CD4-positive, CD25-positive, alpha-beta regulatory T cell (primary cell): ENCODE measurements at regions not wholly inside any gene's neighbourhood (a gene's known extent, or its start where the extent isn't known, plus 50 kb on each side); places are given as distances from the start of the nearest gene placed in this dataset.
A peak's percentile ranks its signal among the peaks of the same experiment; 100 is the strongest.
"Not testable (repeated sequence)": the region's sequence is repeated elsewhere in the genome, so short reads cannot be mapped to it uniquely, and the experiment has no call there.

Source experiments
- ATAC-seq, 2 donors: fragments of 150-1000 bp; cut with Tn5 transposase; one replicate each; pipeline ENCODE4 v1.10.0; 2021; ENCODE audit warnings: low read depth in 2 of 2, moderate number of reproducible peaks in 2 of 2, moderate library complexity in 1 of 2
- DNase-seq, 3 donors: peaks; one replicate each; pipeline versions ENCODE4 v3.0.0 to v3.0.0-alpha.2; 2012 to 2022; ENCODE audit warnings: mixed read lengths in 1 of 3
- H3K27ac ChIP-seq: one replicate; pipeline ENCODE4 v1.7.0; 2013; ENCODE audit warnings: mild to moderate bottlenecking, low read length; ENCODE audit not compliant: insufficient read depth, poor library complexity, severe bottlenecking
- H3K27me3 ChIP-seq: one replicate; pipeline ENCODE4 v1.7.0; 2013; ENCODE audit warnings: low read length; ENCODE audit not compliant: control insufficient read depth, insufficient read depth
- H3K36me3 ChIP-seq: one replicate; pipeline ENCODE4 v1.7.0; 2013; ENCODE audit warnings: mild to moderate bottlenecking, low read length, moderate library complexity; ENCODE audit not compliant: control insufficient read depth, insufficient read depth
- H3K4me1 ChIP-seq: 2 replicates; pipeline ENCODE4 v1.7.0; 2013; ENCODE audit warnings: mild to moderate bottlenecking, low read length; ENCODE audit not compliant: insufficient read depth, control insufficient read depth, poor library complexity, severe bottlenecking
- H3K4me3 ChIP-seq: one replicate; pipeline ENCODE4 v1.7.0; 2013; ENCODE audit warnings: low read depth, mild to moderate bottlenecking, low read length, moderate library complexity
- H3K9me3 ChIP-seq, 2 experiments: 1 replicate in 1 of 2; 2 replicates in 1 of 2; pipeline ENCODE4 v1.7.0; 2013; ENCODE audit warnings: low read length in 2 of 2, mild to moderate bottlenecking in 1 of 2, moderate library complexity in 1 of 2; ENCODE audit not compliant: control insufficient read depth in 2 of 2
- H3K27ac Mint-ChIP-seq, 3 donors: one replicate each; pipeline ENCODE4 v1.8.0; 2020 to 2022; ENCODE audit warnings: mild to moderate bottlenecking in 3 of 3, mixed read lengths in 3 of 3, moderate library complexity in 2 of 3
- H3K27me3 Mint-ChIP-seq: one replicate; pipeline ENCODE4 v1.8.0; 2022; ENCODE audit warnings: mild to moderate bottlenecking, mixed read lengths
- H3K36me3 Mint-ChIP-seq: one replicate; pipeline ENCODE4 v1.8.0; 2020; ENCODE audit warnings: mixed read lengths
- H3K4me1 Mint-ChIP-seq, 4 donors: one replicate each; pipeline ENCODE4 v1.8.0; 2020 to 2022; ENCODE audit warnings: mixed read lengths in 4 of 4, mild to moderate bottlenecking in 1 of 4
- H3K4me3 Mint-ChIP-seq, 4 donors: one replicate each; pipeline ENCODE4 v1.8.0; 2020 to 2022; ENCODE audit warnings: mild to moderate bottlenecking in 4 of 4, mixed read lengths in 4 of 4, moderate library complexity in 3 of 4
- H3K9me3 Mint-ChIP-seq, 7 donors: one replicate each; pipeline ENCODE4 v1.8.0; 2020 to 2022; ENCODE audit warnings: mixed read lengths in 7 of 7, mild to moderate bottlenecking in 3 of 7, moderate library complexity in 2 of 7

DNA sequence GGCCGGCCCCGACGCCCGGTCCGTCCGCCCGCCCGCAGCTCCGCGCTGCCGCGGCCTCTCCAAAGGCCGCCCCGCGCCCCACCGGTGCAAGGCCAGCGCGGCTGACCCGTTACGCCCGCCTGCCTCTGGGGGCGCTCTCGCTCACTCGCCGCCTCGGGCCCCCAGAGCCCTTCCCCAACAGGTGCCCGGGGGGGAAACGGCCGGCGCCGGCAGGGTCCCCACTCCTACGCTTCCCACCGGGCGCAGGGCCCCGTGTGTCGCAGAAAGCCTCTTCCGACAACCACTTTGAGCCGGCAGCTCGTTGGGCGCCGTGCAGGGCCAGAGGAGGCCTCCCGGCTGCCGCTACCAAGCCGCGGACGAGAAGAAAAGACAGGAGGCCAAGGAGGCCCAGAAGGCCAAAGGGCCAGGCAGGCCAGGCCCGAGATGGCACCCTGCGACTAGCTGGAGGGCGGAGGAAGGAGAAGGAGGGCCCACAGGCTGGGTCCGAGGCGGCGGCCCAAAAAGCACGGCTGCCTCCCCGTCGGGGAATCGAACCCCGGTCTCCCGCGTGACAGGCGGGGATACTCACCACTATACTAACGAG, 64.9 kb upstream of the FCGR2A start:
- Mint-ChIP-seq H3K9me3 (peaks cover 0 to 7% (median 0%) of the 10 kb centered on the region in 7 donors), H3K36me3 (no peaks in the 10 kb centered on the region), H3K4me3 (peak overlapping the region; percentile 47 to 86 (median 67)), H3K27ac (no peak overlapping the region), H3K27me3 (peaks cover 52% of the 10 kb centered on the region), H3K4me1 (peaks cover 0 to 19% (median 7%) of the 10 kb centered on the region in 4 donors)
- peak in 1 of 2 donors; percentile 40 for ATAC-seq
- no peak overlapping the region for H3K4me3 ChIP-seq
- peak; percentile 18 to 74 (median 39) for DNase-seq
- H3K27ac ChIP-seq, result no peak overlapping the region
- no peaks in the 10 kb centered on the region for H3K36me3 ChIP-seq
- no peaks in the 10 kb centered on the region for H3K9me3 ChIP-seq
- H3K4me1 ChIP-seq, result peaks cover 5% of the 10 kb centered on the region
- peaks cover 20% of the 10 kb centered on the region for H3K27me3 ChIP-seq

GRCh38 chr1:161439280-161440232, 65.7 kb upstream of the FCGR2A start:
- peaks cover 0 to 19% (median 7%) of the 10 kb centered on the region in 4 donors for H3K4me1 Mint-ChIP-seq
- no peak overlapping the region for H3K4me3 ChIP-seq

DNA sequence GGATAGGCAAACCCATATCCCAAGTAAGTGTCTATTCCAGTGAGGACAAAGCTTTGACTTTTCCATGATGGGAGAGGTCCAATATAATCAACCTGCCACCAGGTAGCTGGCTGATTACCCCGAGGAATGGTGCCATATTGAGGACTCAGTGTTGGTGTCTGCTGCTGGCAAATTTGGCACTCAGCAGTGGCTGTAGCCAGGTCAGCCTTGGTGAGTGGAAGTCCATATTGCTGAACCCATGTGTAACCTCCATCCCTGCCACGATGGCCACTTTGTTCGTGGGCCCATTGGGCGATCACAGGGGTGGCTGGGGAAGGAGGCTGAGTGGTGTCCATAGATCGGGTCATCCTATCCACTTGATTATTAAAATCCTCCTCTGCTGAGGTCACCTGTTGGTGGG, 65.5 kb upstream of the CFAP126 start:
- ATAC-seq, H3K27ac ChIP-seq: not testable (repeated sequence)

More at GRCh38 chr1:161439280-161440232, 65.7 kb upstream of the FCGR2A start:
- Mint-ChIP-seq H3K4me3 (peak overlapping the region; percentile 39 to 85 (median 70)), H3K36me3 (no peaks in the 10 kb centered on the region), H3K9me3 (peaks cover 0 to 7% (median 0%) of the 10 kb centered on the region in 7 donors), H3K27me3 (peaks cover 52% of the 10 kb centered on the region), H3K27ac (peak overlapping the region in 1 of 3 donors; percentile 48)
- Histone ChIP-seq H3K36me3 (no peaks in the 10 kb centered on the region), H3K9me3 (no peaks in the 10 kb centered on the region), H3K27me3 (peaks cover 20% of the 10 kb centered on the region), H3K27ac (no peak overlapping the region), H3K4me1 (peaks cover 5% of the 10 kb centered on the region)
- DNase-seq, result peak in 2 of 3 donors; percentile 11 to 44
- no peak for ATAC-seq

GRCh38 chr1:161432091-161432490, 64.4 kb upstream of the CFAP126 start:
- Histone ChIP-seq H3K27me3 (peaks cover 23% of the 10 kb centered on the region), H3K27ac (no peak overlapping the region), H3K9me3 (no peaks in the 10 kb centered on the region), H3K36me3 (no peaks in the 10 kb centered on the region), H3K4me1 (no peaks in the 10 kb centered on the region), H3K4me3 (no peak overlapping the region)
- peaks cover 0 to 2% (median 0%) of the 10 kb centered on the region in 7 donors for H3K9me3 Mint-ChIP-seq
- H3K27ac Mint-ChIP-seq, result no peak overlapping the region
- no peak overlapping the region for H3K4me3 Mint-ChIP-seq
- H3K27me3 Mint-ChIP-seq, result peaks cover 41% of the 10 kb centered on the region
- peaks cover 0 to 5% (median 1%) of the 10 kb centered on the region in 4 donors for H3K4me1 Mint-ChIP-seq
- DNase-seq (no peak), ATAC-seq (no peak)
- H3K36me3 Mint-ChIP-seq, result no peaks in the 10 kb centered on the region

More for the DNA sequence above, 65.5 kb upstream of the CFAP126 start:
- not testable (repeated sequence) for H3K9me3 ChIP-seq, H3K4me1 Mint-ChIP-seq, H3K4me1 ChIP-seq, DNase-seq, H3K27ac Mint-ChIP-seq, H3K9me3 Mint-ChIP-seq, H3K4me3 ChIP-seq, H3K4me3 Mint-ChIP-seq, H3K36me3 Mint-ChIP-seq, H3K36me3 ChIP-seq
- peaks cover 44% of the 10 kb centered on the region for H3K27me3 Mint-ChIP-seq
- peaks cover 18% of the 10 kb centered on the region for H3K27me3 ChIP-seq

DNA sequence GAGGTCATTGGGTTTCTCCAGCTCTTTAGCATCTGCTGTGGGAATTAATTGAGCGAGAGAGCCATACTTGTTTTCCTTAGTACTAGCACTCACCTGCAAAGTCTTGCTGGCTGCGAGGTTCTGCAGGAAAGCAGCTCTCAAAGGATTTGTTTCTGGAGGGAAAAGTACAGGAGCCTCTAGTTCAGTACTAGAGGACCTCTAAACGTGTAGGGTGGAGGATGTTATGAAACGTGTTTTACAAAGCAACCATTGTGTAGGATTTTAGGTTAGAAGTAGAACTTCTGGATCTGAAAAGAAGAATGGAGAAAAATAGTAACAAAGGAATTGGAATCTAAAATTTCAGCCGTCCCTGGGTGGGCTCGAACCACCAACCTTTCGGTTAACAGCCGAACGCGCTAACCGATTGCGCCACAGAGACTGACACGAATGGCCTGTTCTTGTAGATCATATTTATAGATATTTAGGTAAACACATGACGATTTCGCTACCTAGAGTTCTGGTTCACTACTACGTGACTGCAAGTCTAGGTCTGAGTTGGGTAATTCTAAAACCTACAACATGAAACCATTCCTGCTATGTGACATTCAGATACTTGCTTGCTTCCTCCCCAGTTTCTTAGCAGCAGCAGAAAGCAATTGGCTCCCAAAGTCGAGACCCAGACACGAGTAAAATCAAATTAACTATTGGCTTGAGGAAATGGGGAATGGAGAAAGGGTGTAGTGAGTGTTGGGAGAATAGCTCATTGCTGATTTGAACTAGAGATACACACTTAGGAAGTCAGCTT, 60.2 kb upstream of the CFAP126 start:
- H3K27ac Mint-ChIP-seq, result no peak overlapping the region
- ATAC-seq (no peak), DNase-seq (peak in 2 of 3 donors; percentile 20 to 38)
- H3K9me3 Mint-ChIP-seq, result no peaks in the 10 kb centered on the region
- Histone ChIP-seq H3K4me3 (no peak overlapping the region), H3K9me3 (no peaks in the 10 kb centered on the region), H3K36me3 (no peaks in the 10 kb centered on the region), H3K4me1 (no peaks in the 10 kb centered on the region), H3K27me3 (peaks cover 20% of the 10 kb centered on the region), H3K27ac (no peak overlapping the region)
- peaks cover 45% of the 10 kb centered on the region for H3K27me3 Mint-ChIP-seq
- peaks cover 3% of the 10 kb centered on the region for H3K36me3 Mint-ChIP-seq
- peak overlapping the region in 1 of 4 donors; percentile 18 for H3K4me3 Mint-ChIP-seq
- H3K4me1 Mint-ChIP-seq, result peaks cover 0 to 5% (median 4%) of the 10 kb centered on the region in 4 donors

- H3K27me3 Mint-ChIP-seq, result peaks cover 37% of the 10 kb centered on the region
- not testable (repeated sequence) for H3K4me3 Mint-ChIP-seq, H3K4me3 ChIP-seq, H3K27me3 ChIP-seq, H3K4me1 ChIP-seq, H3K27ac Mint-ChIP-seq, H3K27ac ChIP-seq, H3K36me3 Mint-ChIP-seq, H3K4me1 Mint-ChIP-seq, ATAC-seq, DNase-seq, H3K9me3 ChIP-seq, H3K36me3 ChIP-seq, H3K9me3 Mint-ChIP-seq
Measured at GRCh38 chr1:161422914-161423313, 55.2 kb upstream of the CFAP126 start.

DNA sequence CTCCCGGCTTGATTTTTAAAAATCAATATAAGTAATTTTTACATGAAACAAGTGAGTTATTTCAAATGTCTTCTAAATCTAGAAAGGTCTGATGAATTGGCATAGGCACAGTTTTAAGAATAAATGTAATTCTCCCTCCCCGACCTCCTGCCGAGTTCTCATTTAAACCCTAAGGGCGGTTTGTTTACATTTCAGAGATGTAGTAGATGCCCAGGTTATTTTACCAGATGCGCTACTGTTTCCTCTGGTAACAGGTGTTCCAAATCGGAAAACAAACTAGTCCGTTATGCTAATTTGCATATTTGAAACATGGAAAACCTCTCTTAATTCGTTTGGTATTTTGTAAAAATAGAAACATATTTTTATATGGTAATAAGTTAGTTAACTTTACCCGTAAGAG, 53.8 kb upstream of the CFAP126 start:
- no peaks in the 10 kb centered on the region for H3K9me3 ChIP-seq
- H3K4me3 Mint-ChIP-seq, result peak overlapping the region in 2 of 4 donors; percentile 60 to 70
- peaks cover 28% of the 10 kb centered on the region for H3K27me3 Mint-ChIP-seq
- ATAC-seq (no peak), DNase-seq (no peak)
- peak overlapping the region in 1 of 3 donors; percentile 60 for H3K27ac Mint-ChIP-seq
- H3K27me3 ChIP-seq, result no peaks in the 10 kb centered on the region
- no peaks in the 10 kb centered on the region for H3K36me3 ChIP-seq
- H3K9me3 Mint-ChIP-seq, result no peaks in the 10 kb centered on the region
- no peaks in the 10 kb centered on the region for H3K4me1 ChIP-seq
- H3K36me3 Mint-ChIP-seq, result peaks cover 3% of the 10 kb centered on the region
- no peak overlapping the region for H3K27ac ChIP-seq
- H3K4me3 ChIP-seq, result peak overlapping the region; percentile 53
- H3K4me1 Mint-ChIP-seq, result peaks cover 0 to 5% (median 1%) of the 10 kb centered on the region in 4 donors
